Sigmoid colon (tissue), 4 donors: ENCODE measurements at regions not wholly inside any gene's neighbourhood (a gene's known extent, or its start where the extent isn't known, plus 50 kb on each side); places are given as distances from the start of the nearest gene placed in this dataset.

Experiments
- CTCF ChIP-seq, 4 experiments: fragments of 450-650 bp in 3 of 4; fragments of 200-600 bp in 1 of 4; IDR thresholded peaks; one replicate each; pipeline ENCODE4 v1.5.1; 2016 to 2019; ENCODE audit warnings: antibody characterized with exemption in 4 of 4, mild to moderate bottlenecking in 3 of 4, moderate library complexity in 2 of 4
- EP300 ChIP-seq, 4 donors: sonication (generic); formaldehyde crosslinking; IDR thresholded peaks; one replicate each; pipeline ENCODE4 v1.6.1; 2017; ENCODE audit warnings: antibody characterized with exemption in 4 of 4
- POLR2A ChIP-seq, 2 donors: fragments of 450-650 bp; IDR thresholded peaks; one replicate each; pipeline ENCODE4 v1.6.1; 2016; ENCODE audit warnings: antibody characterized with exemption in 2 of 2, mild to moderate bottlenecking in 2 of 2, moderate library complexity in 2 of 2
- POLR2AphosphoS5 ChIP-seq, 4 donors: sonication (generic); formaldehyde crosslinking; IDR thresholded peaks; one replicate each; pipeline ENCODE4 v1.6.1; 2017; ENCODE audit warnings: antibody characterized with exemption in 4 of 4

- TF ChIP-seq CTCF (IDR thresholded peaks at IDR 0.05), result no peak
- TF ChIP-seq POLR2AphosphoS5 (IDR thresholded peaks at IDR 0.05), result no peak
- TF ChIP-seq EP300 (IDR thresholded peaks at IDR 0.05), result no peak
- no peak for TF ChIP-seq POLR2A (IDR thresholded peaks at IDR 0.05)
Observed at GRCh38 chr17:83193336-83194185, 114.2 kb downstream of the METRNL start.
